Loucy (cell line): ENCODE measurements at regions not wholly inside any gene's neighbourhood (a gene's known extent, or its start where the extent isn't known, plus 50 kb on each side); places are given as distances from the start of the nearest gene placed in this dataset.

Experiments
- H2AFZ ChIP-seq: fragments of 200-600 bp; sonication (generic); 2 replicates; pipeline ENCODE4 v1.6.0; 2016; ENCODE audit warnings: antibody characterized with exemption, mild to moderate bottlenecking, low read length, moderate library complexity
- H3F3A ChIP-seq: fragments of 200-600 bp; 2 replicates; pipeline ENCODE4 v1.6.0; 2016; ENCODE audit warnings: antibody characterized with exemption, low read depth, mild to moderate bottlenecking
- H3K27me3 ChIP-seq: fragments of 200-600 bp; sonication (generic); 2 replicates; pipeline ENCODE4 v1.6.1; 2014; ENCODE audit warnings: low read length, mild to moderate bottlenecking; ENCODE audit not compliant: insufficient read depth, poor library complexity, severe bottlenecking
- H3K36me3 ChIP-seq: fragments of 200-600 bp; sonication (generic); 2 replicates; pipeline ENCODE4 v1.6.1; 2016; ENCODE audit warnings: low read length; ENCODE audit not compliant: insufficient read depth
- H3K4me1 ChIP-seq: fragments of 200-600 bp; sonication (generic); 2 replicates; pipeline ENCODE4 v1.5.1; 2014; ENCODE audit warnings: low read length, mild to moderate bottlenecking; ENCODE audit not compliant: insufficient read depth, poor library complexity, severe bottlenecking
- H3K4me2 ChIP-seq: fragments of 200-600 bp; sonication (generic); 2 replicates; pipeline ENCODE4 v1.6.0; 2014; ENCODE audit warnings: antibody characterized with exemption, low read length, low read depth, mild to moderate bottlenecking; ENCODE audit not compliant: poor library complexity, severe bottlenecking
- H3K4me3 ChIP-seq: fragments of 200-600 bp; sonication (generic); 2 replicates; pipeline ENCODE4 v1.5.1; 2014; ENCODE audit warnings: low read length, mild to moderate bottlenecking, mixed read lengths; ENCODE audit not compliant: poor library complexity, severe bottlenecking
- H3K79me2 ChIP-seq: fragments of 200-600 bp; sonication (generic); 2 replicates; pipeline ENCODE4 v1.6.1; 2014; ENCODE audit warnings: low read length; ENCODE audit not compliant: insufficient read depth
- H3K9ac ChIP-seq: fragments of 200-600 bp; sonication (generic); 2 replicates; pipeline ENCODE4 v1.6.0; 2014; ENCODE audit warnings: mild to moderate bottlenecking, low read depth, low read length, moderate library complexity; ENCODE audit not compliant: poor library complexity, severe bottlenecking
- H3K9me2 ChIP-seq: fragments of 200-600 bp; sonication (generic); replicated peaks from 2 replicates; pipeline ENCODE4 v1.6.1; 2016; ENCODE audit warnings: low read depth, low read length, mixed read lengths
- H3K9me3 ChIP-seq: fragments of 200-600 bp; sonication (generic); 2 replicates; pipeline ENCODE4 v1.6.1; 2014; ENCODE audit warnings: mild to moderate bottlenecking, antibody characterized with exemption, low read length, low read depth; ENCODE audit not compliant: insufficient read depth
- H4K20me1 ChIP-seq: fragments of 200-600 bp; sonication (generic); 2 replicates; pipeline ENCODE4 v1.6.0; 2014; ENCODE audit warnings: antibody characterized with exemption, low read length, mild to moderate bottlenecking; ENCODE audit not compliant: insufficient read depth, poor library complexity, severe bottlenecking
- EZH2phosphoT487 ChIP-seq: fragments of 200-600 bp; IDR thresholded peaks from 2 replicates; pipeline ENCODE4 v1.6.1; 2018; ENCODE audit warnings: antibody characterized with exemption, mild to moderate bottlenecking, moderate library complexity, borderline replicate concordance
- TF ChIP-seq, protein P1 (sequence below): fragments of 200-600 bp; sonication (generic); conservative IDR thresholded peaks from 2 replicates; pipeline ENCODE4 v1.5.1; 2014; ENCODE audit warnings: mild to moderate bottlenecking, antibody characterized with exemption, low read length

DNA sequence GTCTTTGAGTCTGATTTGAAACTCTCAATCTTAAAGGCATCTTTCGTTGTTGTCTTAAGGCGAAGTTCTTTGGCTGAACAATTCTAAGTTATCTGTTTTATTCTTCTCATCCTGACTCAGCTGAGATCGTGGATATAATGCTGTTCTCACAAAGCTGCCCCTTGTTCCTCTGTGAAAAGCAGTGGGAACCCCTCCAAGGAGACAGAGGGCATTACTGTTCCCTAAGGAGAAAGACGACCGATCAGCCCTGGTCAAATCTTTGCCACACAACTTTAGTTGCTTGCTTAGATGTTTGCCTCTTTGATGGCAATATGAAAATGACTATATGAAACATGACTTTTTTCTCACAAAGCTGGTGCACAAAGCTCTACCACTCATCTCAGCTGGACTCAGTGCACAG, 1016.7 kb downstream of the REEP3 start:
- TF ChIP-seq, protein P1, sequence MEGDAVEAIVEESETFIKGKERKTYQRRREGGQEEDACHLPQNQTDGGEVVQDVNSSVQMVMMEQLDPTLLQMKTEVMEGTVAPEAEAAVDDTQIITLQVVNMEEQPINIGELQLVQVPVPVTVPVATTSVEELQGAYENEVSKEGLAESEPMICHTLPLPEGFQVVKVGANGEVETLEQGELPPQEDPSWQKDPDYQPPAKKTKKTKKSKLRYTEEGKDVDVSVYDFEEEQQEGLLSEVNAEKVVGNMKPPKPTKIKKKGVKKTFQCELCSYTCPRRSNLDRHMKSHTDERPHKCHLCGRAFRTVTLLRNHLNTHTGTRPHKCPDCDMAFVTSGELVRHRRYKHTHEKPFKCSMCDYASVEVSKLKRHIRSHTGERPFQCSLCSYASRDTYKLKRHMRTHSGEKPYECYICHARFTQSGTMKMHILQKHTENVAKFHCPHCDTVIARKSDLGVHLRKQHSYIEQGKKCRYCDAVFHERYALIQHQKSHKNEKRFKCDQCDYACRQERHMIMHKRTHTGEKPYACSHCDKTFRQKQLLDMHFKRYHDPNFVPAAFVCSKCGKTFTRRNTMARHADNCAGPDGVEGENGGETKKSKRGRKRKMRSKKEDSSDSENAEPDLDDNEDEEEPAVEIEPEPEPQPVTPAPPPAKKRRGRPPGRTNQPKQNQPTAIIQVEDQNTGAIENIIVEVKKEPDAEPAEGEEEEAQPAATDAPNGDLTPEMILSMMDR = no peak
- TF ChIP-seq EZH2phosphoT487 = no peak
- Histone ChIP-seq H3K79me2 (no peaks in the 10 kb centered on the region), H3K9me3 (no peaks in the 10 kb centered on the region), H3K27me3 (no peaks in the 10 kb centered on the region), H3K9me2 (no peaks in the 10 kb centered on the region), H3K9ac (no peak overlapping the region), H3F3A (no peaks in the 10 kb centered on the region), H4K20me1 (no peaks in the 10 kb centered on the region), H3K4me3 (no peak overlapping the region), H3K4me2 (no peak overlapping the region), H3K4me1 (no peaks in the 10 kb centered on the region), H3K36me3 (no peaks in the 10 kb centered on the region), H2AFZ (no peak overlapping the region)

DNA sequence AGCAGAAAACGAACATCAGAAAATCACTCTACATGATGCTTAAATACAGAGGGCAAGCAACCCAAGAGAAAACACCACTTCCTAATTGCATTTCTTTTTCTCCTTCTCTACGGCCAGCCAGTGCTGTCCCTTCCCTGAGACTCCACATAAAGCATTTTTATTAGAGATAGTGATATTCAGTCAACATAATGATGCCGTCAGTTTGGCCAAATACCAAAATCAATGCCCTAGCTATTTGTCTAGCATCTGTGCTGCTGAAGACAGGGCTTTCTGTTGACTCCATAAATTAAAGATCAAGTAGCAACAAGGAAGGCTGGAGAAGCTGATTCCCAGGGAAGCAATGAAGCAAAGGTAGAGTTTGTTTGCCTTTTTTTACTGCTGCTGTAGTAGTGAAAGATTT, 1024.9 kb downstream of the REEP3 start:
- Histone ChIP-seq H3F3A (no peaks in the 10 kb centered on the region), H3K79me2 (no peaks in the 10 kb centered on the region)
- TF ChIP-seq, protein P1 = no peak
- TF ChIP-seq EZH2phosphoT487 = no peak

DNA sequence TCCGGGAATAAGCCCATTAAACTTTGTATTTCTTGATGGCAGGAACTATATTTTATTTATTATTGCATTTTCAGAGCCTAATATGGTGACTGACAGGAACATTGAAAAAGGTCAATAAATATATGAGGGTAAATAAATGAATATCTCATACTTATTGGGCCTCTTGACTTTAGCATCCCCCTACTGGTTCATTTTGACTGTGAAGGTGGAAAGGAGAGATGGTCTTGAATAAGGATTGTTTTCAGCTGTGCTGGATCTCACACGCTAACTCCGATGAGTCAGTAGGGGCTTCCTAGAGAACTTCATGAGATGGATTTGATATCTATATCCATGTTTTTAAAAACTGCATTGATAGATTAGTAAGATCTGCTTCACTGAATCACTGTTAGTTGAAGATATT, 1026.0 kb downstream of the REEP3 start:
- H3K4me1 ChIP-seq = no peaks in the 10 kb centered on the region
- H3K9me3 ChIP-seq = no peaks in the 10 kb centered on the region
- H3F3A ChIP-seq = no peaks in the 10 kb centered on the region
- no peak overlapping the region for H3K4me3 ChIP-seq
- H3K36me3 ChIP-seq = no peaks in the 10 kb centered on the region
- H4K20me1 ChIP-seq = no peaks in the 10 kb centered on the region
- H3K9me2 ChIP-seq = no peaks in the 10 kb centered on the region
- H3K4me2 ChIP-seq = no peak overlapping the region
- TF ChIP-seq, protein P1 = no peak
- no peak for TF ChIP-seq EZH2phosphoT487
- H3K27me3 ChIP-seq = no peaks in the 10 kb centered on the region
- no peaks in the 10 kb centered on the region for H3K79me2 ChIP-seq
- no peak overlapping the region for H3K9ac ChIP-seq
- no peak overlapping the region for H2AFZ ChIP-seq

More for the DNA sequence above, 1024.9 kb downstream of the REEP3 start:
- Histone ChIP-seq H3K4me3 (no peak overlapping the region), H3K9me2 (no peaks in the 10 kb centered on the region), H3K36me3 (no peaks in the 10 kb centered on the region), H3K4me2 (no peak overlapping the region), H2AFZ (no peak overlapping the region), H3K9ac (no peak overlapping the region), H3K27me3 (no peaks in the 10 kb centered on the region), H3K4me1 (no peaks in the 10 kb centered on the region), H4K20me1 (no peaks in the 10 kb centered on the region), H3K9me3 (no peaks in the 10 kb centered on the region)
